ENCODE measurements at regions not wholly inside any gene's neighbourhood (a gene's known extent, or its start where the extent isn't known, plus 50 kb on each side); places are given as distances from the start of the nearest gene placed in this dataset.

- in situ Hi-C loops (cut with HindIII; ENCODE audit: low pct_ligation_motif_present, low sequenced_read_pairs) = no loop called here
- TF ChIP-seq CTCF (IDR thresholded peaks at IDR 0.05; ENCODE audit: low read depth, low read length, missing control alignments) = no peak
- DNase-seq = no peak
Observed at GRCh38 chr21:21971384-21971783, 973.2 kb downstream of the NCAM2 start.

GRCh38 chr21:21973806-21974205, 975.6 kb downstream of the NCAM2 start:
- Histone ChIP-seq H3K36me3 (replicated peaks) (no peaks in the 10 kb centered on the region), H3K27ac (no peak overlapping the region), H3K27me3 (replicated peaks) (no peaks in the 10 kb centered on the region), H3K4me3 (ENCODE audit: low read depth, low read length) (no peak overlapping the region)
- DNase-seq = no peak
- in situ Hi-C loops (cut with HindIII; ENCODE audit: low pct_ligation_motif_present, low sequenced_read_pairs) = no loop called here
- peak; percentile 38 for TF ChIP-seq CTCF (IDR thresholded peaks at IDR 0.05; ENCODE audit: low read depth, low read length, missing control alignments)

More at GRCh38 chr21:21971384-21971783, 973.2 kb downstream of the NCAM2 start:
- no peak overlapping the region for H3K4me3 ChIP-seq (ENCODE audit: low read depth, low read length)
- no peaks in the 10 kb centered on the region for H3K27me3 ChIP-seq (replicated peaks)
- H3K27ac ChIP-seq = no peak overlapping the region
- H3K36me3 ChIP-seq (replicated peaks) = no peaks in the 10 kb centered on the region

- H3K27ac ChIP-seq = no peak overlapping the region
- no peaks in the 10 kb centered on the region for H3K27me3 ChIP-seq (replicated peaks)
- H3K4me3 ChIP-seq (ENCODE audit: low read depth, low read length) = no peak overlapping the region
- in situ Hi-C loops (cut with HindIII; ENCODE audit: low pct_ligation_motif_present, low sequenced_read_pairs) = no loop called here
- no peak for DNase-seq
- no peaks in the 10 kb centered on the region for H3K36me3 ChIP-seq (replicated peaks)
- TF ChIP-seq CTCF (IDR thresholded peaks at IDR 0.05; ENCODE audit: low read depth, low read length, missing control alignments) = no peak
Observed at GRCh38 chr21:21996891-21997290, 998.7 kb downstream of the NCAM2 start.

GRCh38 chr21:21997390-21998333, 999.5 kb downstream of the NCAM2 start:
- TF ChIP-seq CTCF (IDR thresholded peaks at IDR 0.05; ENCODE audit: low read depth, low read length, missing control alignments) = no peak
- Histone ChIP-seq H3K4me3 (ENCODE audit: low read depth, low read length) (no peak overlapping the region), H3K27ac (no peak overlapping the region), H3K27me3 (replicated peaks) (no peaks in the 10 kb centered on the region), H3K36me3 (replicated peaks) (no peaks in the 10 kb centered on the region)
- in situ Hi-C loops (cut with HindIII; ENCODE audit: low pct_ligation_motif_present, low sequenced_read_pairs) = no loop called here
- no peak for DNase-seq

- in situ Hi-C loops (cut with HindIII; ENCODE audit: low pct_ligation_motif_present, low sequenced_read_pairs) = no loop called here
- H3K27ac ChIP-seq = no peak overlapping the region
- H3K4me3 ChIP-seq (ENCODE audit: low read depth, low read length) = no peak overlapping the region
- DNase-seq = no peak
- no peaks in the 10 kb centered on the region for H3K27me3 ChIP-seq (replicated peaks)
- H3K36me3 ChIP-seq (replicated peaks) = no peaks in the 10 kb centered on the region
- no peak for TF ChIP-seq CTCF (IDR thresholded peaks at IDR 0.05; ENCODE audit: low read depth, low read length, missing control alignments)
Observed at GRCh38 chr21:22019766-22020165, 1021.6 kb downstream of the NCAM2 start.
